Activated naive CD8-positive, alpha-beta T cell (primary cell): ENCODE measurements at regions not wholly inside any gene's neighbourhood (a gene's known extent, or its start where the extent isn't known, plus 50 kb on each side); places are given as distances from the start of the nearest gene placed in this dataset.

ENCODE experiments used
- H3K27ac Mint-ChIP-seq: one replicate; pipeline ENCODE4 v1.8.0; 2021; ENCODE audit warnings: mixed read lengths
- H3K27me3 Mint-ChIP-seq: one replicate; pipeline ENCODE4 v1.8.0; 2021; ENCODE audit warnings: mixed read lengths
- H3K36me3 Mint-ChIP-seq: one replicate; pipeline ENCODE4 v1.8.0; 2021; ENCODE audit warnings: mixed read lengths
- H3K4me1 Mint-ChIP-seq: one replicate; pipeline ENCODE4 v1.8.0; 2021; ENCODE audit warnings: low read depth, mixed read lengths
- H3K4me3 Mint-ChIP-seq: one replicate; pipeline ENCODE4 v1.8.0; 2021; ENCODE audit warnings: mild to moderate bottlenecking, mixed read lengths
- H3K9me3 Mint-ChIP-seq: one replicate; pipeline ENCODE4 v1.8.0; 2021; ENCODE audit warnings: low read depth, mixed read lengths

DNA sequence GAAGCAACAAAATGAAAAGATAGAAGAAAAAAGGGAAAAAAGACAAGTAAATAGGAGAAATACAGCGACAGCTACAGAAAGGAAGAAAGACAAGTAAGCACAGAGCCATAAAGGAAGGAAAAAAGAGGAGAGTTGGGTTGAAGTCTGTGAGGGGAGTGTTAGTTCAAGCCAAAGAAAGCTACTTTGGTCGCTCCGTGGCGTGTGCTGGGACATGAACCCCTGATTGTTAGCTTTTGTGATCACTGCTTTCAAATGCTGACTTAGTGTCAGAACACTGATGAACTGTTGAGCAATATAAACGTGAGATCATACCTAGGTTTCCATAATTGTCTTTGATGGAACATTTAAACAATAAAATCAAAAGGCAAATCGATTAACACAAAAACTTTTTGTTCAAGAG is 370.1 kb downstream of the TMEM161B start:
- Mint-ChIP-seq H3K36me3 (no peaks in the 10 kb centered on the region), H3K4me3 (no peak overlapping the region), H3K4me1 (no peaks in the 10 kb centered on the region), H3K27me3 (peaks cover 1% of the 10 kb centered on the region), H3K27ac (no peak overlapping the region), H3K9me3 (no peaks in the 10 kb centered on the region)

DNA sequence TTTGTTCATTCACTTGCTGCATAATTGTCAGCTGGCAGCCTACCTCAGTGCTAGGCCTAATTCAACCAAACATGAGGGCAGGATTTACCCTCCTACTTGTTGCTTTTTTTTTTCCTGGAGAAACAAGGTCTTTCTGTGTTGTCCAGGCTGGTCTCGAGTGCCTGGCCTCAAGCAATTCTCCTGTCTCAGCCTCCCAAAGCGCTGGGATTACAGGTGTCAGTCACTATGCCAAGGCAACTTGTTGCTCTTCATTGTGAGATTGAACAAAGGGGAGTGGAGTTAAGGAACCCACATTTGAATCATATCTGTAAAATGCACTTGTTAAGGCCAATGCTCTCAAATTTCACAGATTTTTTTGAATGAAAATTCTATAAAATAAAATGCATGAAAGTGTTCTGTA is 380.5 kb downstream of the TMEM161B start:
- H3K4me3 Mint-ChIP-seq: no peak overlapping the region
- H3K27ac Mint-ChIP-seq: no peak overlapping the region
- no peaks in the 10 kb centered on the region for H3K9me3 Mint-ChIP-seq
- H3K27me3 Mint-ChIP-seq: peaks cover 1% of the 10 kb centered on the region
- H3K36me3 Mint-ChIP-seq: no peaks in the 10 kb centered on the region
- no peaks in the 10 kb centered on the region for H3K4me1 Mint-ChIP-seq

DNA sequence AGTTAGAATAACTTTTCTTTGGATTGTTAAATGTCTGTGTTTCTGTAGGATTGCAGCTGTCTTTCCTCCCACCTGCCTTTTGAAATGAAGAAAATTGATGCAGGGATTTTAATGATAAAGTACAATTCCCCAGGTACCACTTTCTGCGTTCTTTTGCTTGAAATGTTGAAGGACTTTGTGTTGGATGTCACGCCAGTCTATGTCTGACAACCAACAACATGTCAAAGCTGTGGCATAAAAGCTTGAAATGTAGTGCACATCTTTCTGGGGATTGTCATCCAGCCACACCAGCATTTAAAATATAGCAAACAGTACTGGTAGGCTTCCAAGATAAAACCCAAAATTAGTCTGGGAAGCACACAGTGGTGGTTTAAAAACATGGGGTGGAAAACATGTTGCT is 381.4 kb downstream of the TMEM161B start:
- Mint-ChIP-seq H3K4me3 (no peak overlapping the region), H3K27ac (no peak overlapping the region), H3K4me1 (no peaks in the 10 kb centered on the region), H3K9me3 (no peaks in the 10 kb centered on the region), H3K27me3 (peaks cover 1% of the 10 kb centered on the region), H3K36me3 (no peaks in the 10 kb centered on the region)

DNA sequence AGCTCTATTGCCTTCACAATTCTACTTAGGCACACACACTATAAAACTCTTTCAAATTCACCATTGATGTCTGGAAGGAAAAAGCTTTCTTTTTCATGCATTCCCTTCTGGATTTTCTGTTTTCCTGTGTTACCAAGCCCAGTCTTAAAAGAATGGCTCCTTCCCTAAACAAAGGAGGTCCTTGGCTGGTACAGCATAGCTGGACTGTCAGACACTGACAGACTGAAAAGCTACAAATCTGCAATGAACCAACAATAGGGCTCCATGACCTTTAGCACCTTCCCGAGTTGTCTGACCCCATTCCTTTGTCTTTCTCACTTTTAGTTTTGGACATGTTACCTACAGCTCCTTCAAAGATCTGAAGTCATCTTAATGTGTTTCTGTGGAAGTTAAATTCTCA is 382.5 kb downstream of the TMEM161B start:
- Mint-ChIP-seq H3K27me3 (peaks cover 1% of the 10 kb centered on the region), H3K27ac (no peak overlapping the region), H3K9me3 (peaks cover 7% of the 10 kb centered on the region), H3K4me3 (no peak overlapping the region), H3K36me3 (no peaks in the 10 kb centered on the region), H3K4me1 (no peaks in the 10 kb centered on the region)

DNA sequence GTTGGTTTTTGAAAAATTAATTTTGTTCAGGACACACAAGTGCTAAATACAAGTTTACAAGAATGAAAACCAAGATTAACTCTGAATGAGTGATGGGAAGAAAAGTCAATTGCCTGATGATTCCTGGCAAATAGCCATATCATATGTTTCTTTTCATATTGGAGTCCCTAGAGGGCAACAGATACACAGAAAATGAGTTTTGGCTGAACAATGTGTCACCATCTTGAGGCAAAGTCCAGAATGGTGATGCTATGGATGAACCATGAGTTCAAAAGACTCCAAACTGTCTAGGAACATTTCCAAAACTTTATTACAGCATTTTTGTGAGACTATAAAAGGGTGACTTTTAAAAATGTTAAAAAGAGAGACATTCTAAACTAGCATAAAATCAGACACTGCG is 382.9 kb downstream of the TMEM161B start:
- Mint-ChIP-seq H3K27me3 (peaks cover 1% of the 10 kb centered on the region), H3K27ac (no peak overlapping the region), H3K36me3 (no peaks in the 10 kb centered on the region), H3K4me3 (no peak overlapping the region), H3K9me3 (peaks cover 8% of the 10 kb centered on the region), H3K4me1 (no peaks in the 10 kb centered on the region)

DNA sequence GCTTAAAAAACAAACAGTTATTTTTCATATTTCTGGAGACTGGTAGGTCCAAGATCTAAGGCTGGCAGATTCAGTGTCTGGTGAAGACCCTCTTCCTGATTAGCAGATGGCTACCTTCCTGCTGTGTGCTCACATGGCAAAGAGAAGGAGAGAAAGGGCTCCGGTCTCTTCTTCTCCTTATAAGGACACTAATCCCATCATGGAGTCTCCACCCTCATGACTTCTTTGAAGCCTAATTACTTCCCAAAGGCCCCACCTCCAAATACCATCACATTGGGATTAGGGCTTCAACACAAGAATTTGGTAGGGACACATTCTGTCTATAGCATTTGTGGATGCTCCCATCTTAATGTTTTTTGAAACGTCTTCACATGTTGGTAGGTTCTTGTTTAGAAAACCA is 391.1 kb downstream of the TMEM161B start:
- H3K9me3 Mint-ChIP-seq: peaks cover 21% of the 10 kb centered on the region
- no peaks in the 10 kb centered on the region for H3K4me1 Mint-ChIP-seq
- H3K36me3 Mint-ChIP-seq: no peaks in the 10 kb centered on the region
- no peaks in the 10 kb centered on the region for H3K27me3 Mint-ChIP-seq
- H3K27ac Mint-ChIP-seq: no peak overlapping the region
- H3K4me3 Mint-ChIP-seq: no peak overlapping the region

DNA sequence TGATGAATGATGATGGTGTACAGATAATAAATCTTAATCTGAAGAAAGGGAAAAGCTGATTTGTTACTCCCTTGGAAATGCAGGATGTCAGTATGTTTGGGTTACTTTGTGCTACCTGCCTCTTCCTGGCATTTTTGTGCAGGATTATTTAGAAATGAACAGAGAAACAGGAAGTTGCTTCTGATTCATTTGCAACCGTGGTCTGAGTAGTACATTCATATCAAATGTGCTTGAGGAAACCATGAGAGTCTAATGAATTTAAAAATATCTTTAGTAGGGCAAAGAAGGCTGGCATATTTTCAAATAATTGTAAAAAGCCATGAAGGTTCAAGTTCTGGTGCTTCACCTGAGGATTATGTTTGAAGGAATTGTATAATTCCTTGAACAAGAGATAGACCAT is 391.6 kb downstream of the TMEM161B start:
- H3K27me3 Mint-ChIP-seq: no peaks in the 10 kb centered on the region
- no peak overlapping the region for H3K27ac Mint-ChIP-seq
- no peaks in the 10 kb centered on the region for H3K36me3 Mint-ChIP-seq
- no peak overlapping the region for H3K4me3 Mint-ChIP-seq
- H3K4me1 Mint-ChIP-seq: no peaks in the 10 kb centered on the region
- H3K9me3 Mint-ChIP-seq: peaks cover 21% of the 10 kb centered on the region

DNA sequence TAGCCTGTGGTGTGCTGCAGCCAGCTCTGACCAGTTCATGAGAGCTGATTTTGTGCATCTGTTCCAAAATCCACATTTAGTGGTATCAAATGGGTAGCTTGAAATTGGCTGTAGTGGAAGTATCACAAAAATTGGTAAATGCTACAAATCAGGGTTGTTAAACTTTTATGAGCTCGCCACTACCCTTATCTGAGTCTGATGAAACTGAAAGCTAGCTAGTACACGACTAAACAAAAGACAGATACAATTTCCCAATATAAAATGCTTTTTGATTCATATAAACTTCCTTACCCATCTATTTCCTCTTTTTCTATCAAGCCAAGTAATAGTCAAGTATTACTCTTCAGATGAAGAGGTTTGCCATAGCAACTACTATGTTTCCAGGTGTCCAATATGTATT is 392.0 kb downstream of the TMEM161B start:
- no peaks in the 10 kb centered on the region for H3K4me1 Mint-ChIP-seq
- H3K36me3 Mint-ChIP-seq: no peaks in the 10 kb centered on the region
- no peak overlapping the region for H3K4me3 Mint-ChIP-seq

DNA sequence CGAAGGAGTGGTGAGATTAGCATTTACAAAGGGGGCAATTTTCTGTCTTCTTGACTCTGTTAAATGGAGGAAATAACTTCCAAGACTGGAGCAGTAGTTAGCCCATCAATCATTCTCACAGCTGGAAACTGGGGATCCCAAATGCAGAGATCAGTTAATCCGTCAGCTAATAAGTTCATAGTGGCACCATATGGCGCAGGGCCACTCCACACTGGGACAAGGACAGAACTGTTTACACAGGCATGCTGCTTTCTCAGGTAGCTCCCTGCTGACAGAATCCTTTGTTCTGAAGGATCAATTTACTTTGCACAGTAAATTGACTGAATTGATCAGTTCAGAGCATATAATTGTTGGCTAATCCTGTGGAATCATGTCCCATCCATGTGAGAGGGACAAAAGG is 395.7 kb downstream of the TMEM161B start:
- H3K27me3 Mint-ChIP-seq: no peaks in the 10 kb centered on the region
- H3K4me1 Mint-ChIP-seq: no peaks in the 10 kb centered on the region
- no peaks in the 10 kb centered on the region for H3K36me3 Mint-ChIP-seq
- no peak overlapping the region for H3K4me3 Mint-ChIP-seq
- no peak overlapping the region for H3K27ac Mint-ChIP-seq
- peaks cover 8% of the 10 kb centered on the region for H3K9me3 Mint-ChIP-seq

More for the DNA sequence above, 392.0 kb downstream of the TMEM161B start:
- Mint-ChIP-seq H3K9me3 (peaks cover 19% of the 10 kb centered on the region), H3K27ac (no peak overlapping the region), H3K27me3 (no peaks in the 10 kb centered on the region)

DNA sequence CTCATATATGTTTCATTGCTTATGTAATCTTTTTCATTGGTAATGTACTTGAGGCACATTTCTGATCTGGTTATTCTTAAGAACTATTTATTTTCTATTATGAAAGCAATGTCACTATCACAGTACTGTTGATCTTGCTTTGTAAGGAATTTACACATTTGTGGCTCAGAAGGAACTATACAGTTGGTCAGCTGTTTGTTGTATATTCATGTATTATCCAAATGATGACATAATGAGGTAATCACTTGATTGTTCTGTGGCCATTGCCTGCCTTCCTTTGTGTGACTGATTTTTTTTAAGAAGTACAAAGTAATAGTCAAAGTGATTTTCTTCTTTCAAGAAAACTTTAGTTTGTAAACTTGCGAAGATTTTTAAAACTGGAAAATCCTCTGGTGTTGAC is 399.9 kb downstream of the TMEM161B start:
- no peak overlapping the region for H3K4me3 Mint-ChIP-seq
- no peaks in the 10 kb centered on the region for H3K36me3 Mint-ChIP-seq
- peaks cover 4% of the 10 kb centered on the region for H3K9me3 Mint-ChIP-seq
- no peaks in the 10 kb centered on the region for H3K4me1 Mint-ChIP-seq
- H3K27ac Mint-ChIP-seq: no peak overlapping the region
- no peaks in the 10 kb centered on the region for H3K27me3 Mint-ChIP-seq

DNA sequence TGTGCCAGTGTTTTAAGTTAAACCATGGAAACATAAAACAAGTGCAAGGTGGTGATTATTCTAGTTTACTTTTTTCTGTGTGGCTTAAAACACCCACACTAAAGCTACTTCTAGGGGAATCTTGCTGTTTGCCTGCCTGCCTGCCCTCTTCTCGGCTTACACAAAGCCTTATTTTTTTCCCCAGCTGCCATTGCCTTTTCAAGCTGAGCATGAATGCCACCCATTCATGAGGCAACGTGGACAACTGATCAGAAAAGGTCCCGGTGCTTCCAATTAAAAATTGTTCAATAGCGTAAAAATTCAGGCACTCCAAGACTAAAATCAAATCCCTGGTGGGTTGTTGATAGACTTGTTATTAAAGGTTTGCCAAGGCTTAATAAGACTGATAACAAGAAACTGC is 401.4 kb downstream of the TMEM161B start:
- no peaks in the 10 kb centered on the region for H3K4me1 Mint-ChIP-seq
- peaks cover 10% of the 10 kb centered on the region for H3K9me3 Mint-ChIP-seq
- no peak overlapping the region for H3K4me3 Mint-ChIP-seq
- H3K27me3 Mint-ChIP-seq: no peaks in the 10 kb centered on the region
- H3K36me3 Mint-ChIP-seq: no peaks in the 10 kb centered on the region
- H3K27ac Mint-ChIP-seq: no peak overlapping the region

DNA sequence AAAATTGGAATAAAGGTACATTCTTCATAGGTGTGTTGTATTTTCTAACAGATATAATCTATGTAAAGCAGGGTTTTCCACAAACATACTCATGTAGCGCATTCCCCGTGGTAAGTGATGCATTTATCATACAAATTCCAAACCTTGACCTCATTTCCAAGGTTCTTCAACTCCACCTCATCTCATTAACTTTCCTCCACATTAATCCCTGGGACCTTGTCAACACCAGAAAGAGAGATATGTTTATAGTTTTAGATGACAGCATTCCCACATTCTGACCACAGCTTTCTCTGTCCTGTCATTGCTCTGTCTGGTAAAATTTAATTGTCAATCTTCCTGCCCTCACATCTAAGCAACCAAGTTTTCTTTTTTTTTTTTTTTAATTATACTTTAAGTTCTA is 415.1 kb downstream of the TMEM161B start:
- Mint-ChIP-seq H3K27me3 (no peaks in the 10 kb centered on the region), H3K9me3 (peaks cover 3% of the 10 kb centered on the region)

DNA sequence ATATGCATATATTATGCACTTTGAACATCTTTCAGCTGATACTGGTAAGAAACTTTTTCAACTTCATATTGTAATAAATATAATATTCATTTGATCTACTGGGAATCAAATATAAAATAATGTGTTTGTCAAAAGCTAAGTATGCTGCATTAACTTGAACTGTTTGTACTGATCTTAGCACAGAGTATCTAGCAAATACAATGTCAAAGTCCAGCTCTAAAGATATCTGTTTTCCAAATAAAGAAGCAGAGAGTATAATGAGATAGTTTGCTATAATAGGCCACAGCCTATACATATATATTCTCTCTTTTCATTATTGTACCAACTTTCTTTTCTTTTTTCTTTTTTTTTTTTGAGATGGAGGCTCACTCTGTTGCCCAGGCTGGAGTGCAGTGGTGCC is 417.0 kb downstream of the TMEM161B start:
- H3K27ac Mint-ChIP-seq: no peak overlapping the region
- H3K4me1 Mint-ChIP-seq: no peaks in the 10 kb centered on the region

More for the DNA sequence above, 415.1 kb downstream of the TMEM161B start:
- Mint-ChIP-seq H3K4me3 (no peak overlapping the region), H3K36me3 (no peaks in the 10 kb centered on the region), H3K27ac (no peak overlapping the region), H3K4me1 (no peaks in the 10 kb centered on the region)

DNA sequence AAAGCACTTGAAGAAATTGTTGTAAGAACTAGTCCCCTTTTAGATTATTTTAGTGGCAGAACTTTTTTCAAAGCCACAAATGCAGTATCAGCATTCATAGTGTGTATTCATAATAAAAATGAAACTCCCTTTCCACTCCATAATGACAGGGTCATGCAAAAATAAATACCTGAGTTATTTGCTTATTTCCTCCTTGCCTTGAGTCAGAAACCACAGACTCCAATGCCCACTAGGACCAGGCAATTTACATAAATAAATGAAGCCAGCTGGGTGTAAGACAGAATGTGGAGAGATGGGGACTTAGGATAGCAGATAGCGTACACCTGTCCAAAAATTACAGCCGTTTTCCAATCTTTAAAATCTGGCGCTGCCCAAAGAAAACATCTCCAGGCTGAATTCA is 417.8 kb downstream of the TMEM161B start:
- Mint-ChIP-seq H3K4me3 (no peak overlapping the region), H3K27me3 (no peaks in the 10 kb centered on the region), H3K27ac (no peak overlapping the region), H3K36me3 (no peaks in the 10 kb centered on the region), H3K9me3 (no peaks in the 10 kb centered on the region), H3K4me1 (no peaks in the 10 kb centered on the region)

More for the DNA sequence above, 417.0 kb downstream of the TMEM161B start:
- H3K36me3 Mint-ChIP-seq: no peaks in the 10 kb centered on the region
- no peaks in the 10 kb centered on the region for H3K27me3 Mint-ChIP-seq
- no peak overlapping the region for H3K4me3 Mint-ChIP-seq
- no peaks in the 10 kb centered on the region for H3K9me3 Mint-ChIP-seq

DNA sequence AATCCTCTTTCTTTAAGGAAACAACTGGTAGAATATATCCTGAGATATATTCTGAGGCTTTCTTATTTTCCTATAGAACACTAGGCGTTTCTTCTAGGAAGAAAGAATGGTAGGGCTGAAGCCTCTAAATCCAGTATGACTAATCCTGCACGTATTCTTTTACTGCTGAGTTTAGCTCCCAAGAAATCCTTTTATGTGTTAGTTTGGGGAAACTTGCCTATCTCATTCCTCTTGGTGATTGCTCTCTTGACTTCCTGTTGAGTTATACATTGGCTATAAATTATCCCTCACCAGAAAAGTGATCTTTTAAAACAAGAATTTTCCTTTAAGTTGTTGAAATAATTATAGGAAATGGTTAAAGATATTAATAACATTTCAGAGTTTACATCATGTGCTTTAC is 422.9 kb downstream of the TMEM161B start:
- Mint-ChIP-seq H3K4me3 (no peak overlapping the region), H3K9me3 (no peaks in the 10 kb centered on the region), H3K4me1 (no peaks in the 10 kb centered on the region), H3K36me3 (no peaks in the 10 kb centered on the region), H3K27ac (no peak overlapping the region), H3K27me3 (no peaks in the 10 kb centered on the region)

DNA sequence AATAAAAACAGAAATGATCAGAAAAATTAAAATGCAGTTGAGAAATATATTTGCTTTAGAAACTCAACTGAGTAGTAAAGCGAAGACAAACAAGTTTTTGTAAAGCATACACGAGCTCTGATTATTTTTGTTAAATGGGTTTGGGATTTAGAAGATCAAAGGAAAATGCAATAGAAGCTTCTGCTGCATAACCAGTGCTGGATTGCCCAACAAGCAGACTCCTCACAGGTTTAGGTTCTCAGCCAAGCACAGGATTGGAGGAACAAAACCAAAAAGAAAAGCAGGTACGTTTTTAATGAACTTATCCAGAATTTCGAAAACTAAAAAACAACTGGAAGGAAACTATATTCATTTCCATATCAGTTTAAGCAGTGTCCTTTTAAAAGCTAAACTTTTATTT is 423.8 kb downstream of the TMEM161B start:
- Mint-ChIP-seq H3K27me3 (no peaks in the 10 kb centered on the region), H3K4me3 (no peak overlapping the region), H3K4me1 (no peaks in the 10 kb centered on the region), H3K36me3 (no peaks in the 10 kb centered on the region), H3K27ac (no peak overlapping the region), H3K9me3 (peaks cover 6% of the 10 kb centered on the region)

DNA sequence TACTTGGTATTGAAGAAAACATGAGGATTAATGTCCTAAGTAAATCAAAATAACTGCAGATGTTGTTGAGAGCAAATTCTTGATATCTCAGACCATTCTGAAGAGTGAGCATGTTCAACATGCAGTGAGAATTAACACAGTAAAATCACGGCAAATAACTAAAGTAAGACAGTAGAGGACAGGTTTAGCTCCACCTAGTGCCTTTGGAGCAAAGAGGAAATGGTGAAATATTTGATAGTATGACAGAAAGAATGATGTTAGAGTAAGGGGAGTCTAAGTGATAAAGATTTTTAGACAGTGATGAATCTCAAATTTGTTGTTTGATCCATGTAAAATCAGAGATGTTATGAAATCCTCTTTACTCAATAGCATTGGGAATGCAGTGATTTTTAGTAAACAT is 424.2 kb downstream of the TMEM161B start:
- no peak overlapping the region for H3K4me3 Mint-ChIP-seq
- no peak overlapping the region for H3K27ac Mint-ChIP-seq
- H3K9me3 Mint-ChIP-seq: peaks cover 11% of the 10 kb centered on the region
- H3K4me1 Mint-ChIP-seq: no peaks in the 10 kb centered on the region
- H3K36me3 Mint-ChIP-seq: no peaks in the 10 kb centered on the region
- H3K27me3 Mint-ChIP-seq: no peaks in the 10 kb centered on the region
